Prostate gland (tissue), 2 donors: ENCODE measurements at regions not wholly inside any gene's neighbourhood (a gene's known extent, or its start where the extent isn't known, plus 50 kb on each side); places are given as distances from the start of the nearest gene placed in this dataset.

Source experiments
- POLR2A ChIP-seq: fragments of 450-650 bp; IDR thresholded peaks from one replicate; pipeline ENCODE4 v1.6.1; 2016; ENCODE audit warnings: antibody characterized with exemption, mild to moderate bottlenecking
- TF ChIP-seq, protein P1 (sequence below), 4 experiments: fragments of 200-600 bp in 2 of 4; fragments of 450-650 bp in 2 of 4; sonication (generic) in 2 of 4; IDR thresholded peaks; 1 replicate in 3 of 4; 2 replicates in 1 of 4; pipeline ENCODE4 v1.5.1; 2016 to 2019; ENCODE audit warnings: antibody characterized with exemption in 4 of 4, mild to moderate bottlenecking in 2 of 4, moderate library complexity in 2 of 4

DNA sequence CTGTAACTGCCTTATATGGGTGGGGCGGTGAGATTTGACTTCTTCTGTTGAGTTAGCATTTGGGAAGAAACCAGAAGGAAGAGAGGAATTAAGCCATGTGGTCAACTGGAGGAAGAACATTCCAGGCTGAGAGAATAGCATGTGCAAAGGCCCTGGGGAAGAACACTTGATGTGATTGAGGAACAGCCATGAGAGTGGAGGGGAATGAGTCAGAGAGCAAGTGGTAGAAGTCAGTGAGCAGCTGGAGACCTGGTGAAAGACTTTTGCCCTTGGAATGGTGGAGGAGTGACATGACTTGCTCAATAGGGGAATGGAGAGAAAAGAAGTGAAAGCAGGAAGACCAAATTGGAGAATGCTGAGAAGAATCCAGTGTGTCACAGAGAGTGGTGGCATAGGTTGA is 327.8 kb upstream of the HAND2 start:
- TF ChIP-seq, protein P1, sequence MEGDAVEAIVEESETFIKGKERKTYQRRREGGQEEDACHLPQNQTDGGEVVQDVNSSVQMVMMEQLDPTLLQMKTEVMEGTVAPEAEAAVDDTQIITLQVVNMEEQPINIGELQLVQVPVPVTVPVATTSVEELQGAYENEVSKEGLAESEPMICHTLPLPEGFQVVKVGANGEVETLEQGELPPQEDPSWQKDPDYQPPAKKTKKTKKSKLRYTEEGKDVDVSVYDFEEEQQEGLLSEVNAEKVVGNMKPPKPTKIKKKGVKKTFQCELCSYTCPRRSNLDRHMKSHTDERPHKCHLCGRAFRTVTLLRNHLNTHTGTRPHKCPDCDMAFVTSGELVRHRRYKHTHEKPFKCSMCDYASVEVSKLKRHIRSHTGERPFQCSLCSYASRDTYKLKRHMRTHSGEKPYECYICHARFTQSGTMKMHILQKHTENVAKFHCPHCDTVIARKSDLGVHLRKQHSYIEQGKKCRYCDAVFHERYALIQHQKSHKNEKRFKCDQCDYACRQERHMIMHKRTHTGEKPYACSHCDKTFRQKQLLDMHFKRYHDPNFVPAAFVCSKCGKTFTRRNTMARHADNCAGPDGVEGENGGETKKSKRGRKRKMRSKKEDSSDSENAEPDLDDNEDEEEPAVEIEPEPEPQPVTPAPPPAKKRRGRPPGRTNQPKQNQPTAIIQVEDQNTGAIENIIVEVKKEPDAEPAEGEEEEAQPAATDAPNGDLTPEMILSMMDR (IDR thresholded peaks at IDR 0.05), result no peak
- TF ChIP-seq POLR2A, result no peak
